Upper lobe of left lung (tissue), 4 donors: ENCODE measurements at regions not wholly inside any gene's neighbourhood (a gene's known extent, or its start where the extent isn't known, plus 50 kb on each side); places are given as distances from the start of the nearest gene placed in this dataset.
"Not testable (repeated sequence)": the region's sequence is repeated elsewhere in the genome, so short reads cannot be mapped to it uniquely, and the experiment has no call there.

Experiments used
- CTCF ChIP-seq, 6 experiments: fragments of 450-650 bp in 4 of 6; fragments of 200-600 bp in 2 of 6; sonication (generic) in 2 of 6; IDR thresholded peaks; one replicate each; pipeline ENCODE4 v1.5.1; 2016 to 2019; ENCODE audit warnings: antibody characterized with exemption in 6 of 6
- EP300 ChIP-seq, 4 donors: sonication (generic); formaldehyde crosslinking; IDR thresholded peaks; one replicate each; pipeline ENCODE4 v1.5.1; 2017; ENCODE audit warnings: antibody characterized with exemption in 4 of 4, control low read depth in 2 of 4
- POLR2A ChIP-seq, 4 donors: fragments of 450-650 bp; IDR thresholded peaks; one replicate each; pipeline ENCODE4 v1.5.1; 2016 to 2017; ENCODE audit warnings: antibody characterized with exemption in 4 of 4, mild to moderate bottlenecking in 2 of 4

- not testable (repeated sequence) for TF ChIP-seq EP300, CTCF, POLR2A (IDR thresholded peaks at IDR 0.05)
Measured at GRCh38 chrX:98240061-98240460, 1356.4 kb downstream of the RPA4 start.
